GM23248 (cell line): ENCODE measurements at regions not wholly inside any gene's neighbourhood (a gene's known extent, or its start where the extent isn't known, plus 50 kb on each side); places are given as distances from the start of the nearest gene placed in this dataset.

Source experiments
- EZH2 ChIP-seq: fragments of 200-600 bp; sonication (generic); IDR thresholded peaks from 2 replicates; pipeline ENCODE4 v1.6.1; 2018; ENCODE audit warnings: antibody characterized with exemption, mild to moderate bottlenecking; ENCODE audit not compliant: insufficient read depth, poor library complexity, severe bottlenecking
- EZH2phosphoT487 ChIP-seq: fragments of 200-600 bp; sonication (generic); IDR thresholded peaks from 2 replicates; pipeline ENCODE4 v1.6.1; 2018; ENCODE audit warnings: antibody characterized with exemption, moderate library complexity, mild to moderate bottlenecking, low read depth; ENCODE audit not compliant: insufficient read depth

DNA sequence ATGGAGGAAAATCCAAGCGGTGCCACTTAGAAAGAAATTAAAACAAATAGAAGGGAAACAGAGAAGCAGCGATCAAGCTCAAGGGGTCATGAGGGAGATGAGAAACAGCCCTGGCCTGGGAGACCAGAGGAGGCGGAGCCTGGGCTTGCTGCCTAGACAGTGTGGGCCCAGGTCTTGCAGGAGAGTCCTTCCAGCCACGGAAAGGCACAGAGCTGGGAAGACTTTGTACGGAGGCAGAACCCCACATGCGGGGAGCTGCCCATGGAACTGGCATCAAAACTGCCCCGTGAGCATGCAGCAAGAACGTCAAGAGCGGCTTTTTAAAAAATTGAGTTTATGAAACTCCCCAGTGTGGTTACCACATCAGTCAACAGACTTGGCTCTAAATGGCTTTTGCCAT is 119.4 kb downstream of the IRX1 start:
- TF ChIP-seq EZH2phosphoT487 (no peak), EZH2 (no peak)
